MM.1S (cell line): ENCODE measurements at regions not wholly inside any gene's neighbourhood (a gene's known extent, or its start where the extent isn't known, plus 50 kb on each side); places are given as distances from the start of the nearest gene placed in this dataset.

ENCODE experiments used
- DNase-seq: peaks from one replicate; pipeline ENCODE4 v3.0.0-alpha.2; 2015
- H2AFZ ChIP-seq: fragments of 300-600 bp; sonication (generic); 2 replicates; pipeline ENCODE4 v1.6.0; 2016; ENCODE audit warnings: antibody characterized with exemption, low read length
- H3F3A ChIP-seq: fragments of 300-600 bp; sonication (generic); 2 replicates; pipeline ENCODE4 v1.6.1; 2016; ENCODE audit warnings: mild to moderate bottlenecking, antibody characterized with exemption, low read length, moderate library complexity, mixed read lengths; ENCODE audit not compliant: insufficient read depth
- H3K27ac ChIP-seq: fragments of 300-600 bp; sonication (generic); 2 replicates; pipeline ENCODE4 v1.5.1; 2016; ENCODE audit warnings: mild to moderate bottlenecking, low read length
- H3K27me3 ChIP-seq: fragments of 300-600 bp; sonication (generic); replicated peaks from 2 replicates; pipeline ENCODE4 v1.6.0; 2016; ENCODE audit warnings: low read length; ENCODE audit not compliant: insufficient read depth
- H3K36me3 ChIP-seq: fragments of 300-600 bp; sonication (generic); replicated peaks from 2 replicates; pipeline ENCODE4 v1.6.1; 2016; ENCODE audit warnings: mild to moderate bottlenecking, low read length, mixed read lengths; ENCODE audit not compliant: insufficient read depth
- H3K4me1 ChIP-seq: fragments of 300-600 bp; sonication (generic); 2 replicates; pipeline ENCODE4 v1.6.1; 2016; ENCODE audit warnings: low read length, mixed read lengths
- H3K4me2 ChIP-seq: fragments of 300-600 bp; sonication (generic); 2 replicates; pipeline ENCODE4 v1.6.0; 2016; ENCODE audit warnings: low read depth, low read length
- H3K4me3 ChIP-seq: fragments of 300-600 bp; sonication (generic); 2 replicates; pipeline ENCODE4 v1.5.1; 2016; ENCODE audit warnings: low read length, mixed read lengths
- H3K79me2 ChIP-seq: fragments of 300-600 bp; sonication (generic); 2 replicates; pipeline ENCODE4 v1.6.1; 2016; ENCODE audit warnings: mixed run types, low read length, mixed read lengths
- H3K9ac ChIP-seq: fragments of 300-600 bp; sonication (generic); 2 replicates; pipeline ENCODE4 v1.6.1; 2016; ENCODE audit warnings: low read length, mixed read lengths
- H3K9me2 ChIP-seq: fragments of 300-600 bp; sonication (generic); replicated peaks from 2 replicates; pipeline ENCODE4 v1.6.1; 2016; ENCODE audit warnings: mild to moderate bottlenecking, low read length, mixed read lengths; ENCODE audit not compliant: insufficient read depth
- H3K9me3 ChIP-seq: fragments of 300-600 bp; sonication (generic); replicated peaks from 2 replicates; pipeline ENCODE4 v1.6.1; 2016; ENCODE audit warnings: mild to moderate bottlenecking, low read length, mixed read lengths; ENCODE audit not compliant: insufficient read depth
- H4K20me1 ChIP-seq: fragments of 300-600 bp; sonication (generic); 2 replicates; pipeline ENCODE4 v1.6.1; 2016; ENCODE audit warnings: mild to moderate bottlenecking, low read length, moderate library complexity, mixed read lengths; ENCODE audit not compliant: insufficient read depth
- EZH2 ChIP-seq: fragments of 300-600 bp; sonication (generic); optimal IDR thresholded peaks from 2 replicates; pipeline ENCODE3; 2017; ENCODE audit warnings: low read depth, mild to moderate bottlenecking, antibody characterized with exemption, low read length, mixed read lengths
- EZH2phosphoT487 ChIP-seq: fragments of 300-600 bp; sonication (generic); IDR thresholded peaks from 2 replicates; pipeline ENCODE4 v1.6.1; 2018; ENCODE audit warnings: antibody characterized with exemption, low read length
- TF ChIP-seq, protein P1 (sequence below): fragments of 300-600 bp; sonication (generic); IDR thresholded peaks from 2 replicates; pipeline ENCODE4 v1.5.1; 2016; ENCODE audit warnings: antibody characterized with exemption, low read length, mixed read lengths

GRCh38 chr10:125233726-125234125 lies 73.4 kb upstream of the CTBP2 start:
- H3K4me3 ChIP-seq = no peak overlapping the region
- H3K9ac ChIP-seq = no peak overlapping the region
- no peaks in the 10 kb centered on the region for H3K36me3 ChIP-seq
- no peaks in the 10 kb centered on the region for H3K79me2 ChIP-seq
- H3K9me2 ChIP-seq = no peaks in the 10 kb centered on the region
- no peaks in the 10 kb centered on the region for H4K20me1 ChIP-seq
- TF ChIP-seq EZH2phosphoT487 = no peak
- TF ChIP-seq, protein P1, sequence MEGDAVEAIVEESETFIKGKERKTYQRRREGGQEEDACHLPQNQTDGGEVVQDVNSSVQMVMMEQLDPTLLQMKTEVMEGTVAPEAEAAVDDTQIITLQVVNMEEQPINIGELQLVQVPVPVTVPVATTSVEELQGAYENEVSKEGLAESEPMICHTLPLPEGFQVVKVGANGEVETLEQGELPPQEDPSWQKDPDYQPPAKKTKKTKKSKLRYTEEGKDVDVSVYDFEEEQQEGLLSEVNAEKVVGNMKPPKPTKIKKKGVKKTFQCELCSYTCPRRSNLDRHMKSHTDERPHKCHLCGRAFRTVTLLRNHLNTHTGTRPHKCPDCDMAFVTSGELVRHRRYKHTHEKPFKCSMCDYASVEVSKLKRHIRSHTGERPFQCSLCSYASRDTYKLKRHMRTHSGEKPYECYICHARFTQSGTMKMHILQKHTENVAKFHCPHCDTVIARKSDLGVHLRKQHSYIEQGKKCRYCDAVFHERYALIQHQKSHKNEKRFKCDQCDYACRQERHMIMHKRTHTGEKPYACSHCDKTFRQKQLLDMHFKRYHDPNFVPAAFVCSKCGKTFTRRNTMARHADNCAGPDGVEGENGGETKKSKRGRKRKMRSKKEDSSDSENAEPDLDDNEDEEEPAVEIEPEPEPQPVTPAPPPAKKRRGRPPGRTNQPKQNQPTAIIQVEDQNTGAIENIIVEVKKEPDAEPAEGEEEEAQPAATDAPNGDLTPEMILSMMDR = no peak
- TF ChIP-seq EZH2 = no peak
- H2AFZ ChIP-seq = no peak overlapping the region
- no peak overlapping the region for H3K4me2 ChIP-seq
- H3K27me3 ChIP-seq = peaks cover 12% of the 10 kb centered on the region
- no peaks in the 10 kb centered on the region for H3F3A ChIP-seq
- no peak for DNase-seq
- H3K4me1 ChIP-seq = no peaks in the 10 kb centered on the region
- H3K27ac ChIP-seq = no peak overlapping the region
- H3K9me3 ChIP-seq = no peaks in the 10 kb centered on the region

- Histone ChIP-seq H3K36me3 (no peaks in the 10 kb centered on the region), H3K27me3 (peaks cover 12% of the 10 kb centered on the region), H3K4me2 (no peak overlapping the region), H3K4me1 (no peaks in the 10 kb centered on the region), H3K27ac (no peak overlapping the region), H3K4me3 (no peak overlapping the region), H4K20me1 (no peaks in the 10 kb centered on the region), H3K79me2 (no peaks in the 10 kb centered on the region), H3F3A (no peaks in the 10 kb centered on the region), H3K9me2 (no peaks in the 10 kb centered on the region), H3K9ac (no peak overlapping the region), H3K9me3 (no peaks in the 10 kb centered on the region), H2AFZ (no peak overlapping the region)
- TF ChIP-seq EZH2phosphoT487 (no peak), EZH2 (no peak)
- TF ChIP-seq, protein P1 = no peak
- DNase-seq = no peak
These were observed 72.5 kb upstream of the CTBP2 start for GRCh38 chr10:125232841-125233240.

GRCh38 chr10:125231813-125232475 lies 71.6 kb upstream of the CTBP2 start:
- no peaks in the 10 kb centered on the region for H3K36me3 ChIP-seq
- H3K4me1 ChIP-seq = no peaks in the 10 kb centered on the region
- H3K9ac ChIP-seq = no peak overlapping the region
- DNase-seq = no peak
- H3K4me3 ChIP-seq = no peak overlapping the region
- TF ChIP-seq, protein P1 = no peak
- no peak for TF ChIP-seq EZH2phosphoT487
- TF ChIP-seq EZH2 = no peak
- no peak overlapping the region for H3K4me2 ChIP-seq
- H3K9me3 ChIP-seq = no peaks in the 10 kb centered on the region
- H4K20me1 ChIP-seq = no peaks in the 10 kb centered on the region
- H3K27me3 ChIP-seq = peaks cover 12% of the 10 kb centered on the region
- H3K79me2 ChIP-seq = no peaks in the 10 kb centered on the region
- no peak overlapping the region for H2AFZ ChIP-seq
- H3F3A ChIP-seq = no peaks in the 10 kb centered on the region
- H3K9me2 ChIP-seq = no peaks in the 10 kb centered on the region
- H3K27ac ChIP-seq = no peak overlapping the region
